MCF 10A (cell line): ENCODE measurements at regions not wholly inside any gene's neighbourhood (a gene's known extent, or its start where the extent isn't known, plus 50 kb on each side); places are given as distances from the start of the nearest gene placed in this dataset.

ENCODE experiments used
- BruUV-seq: library from RNA; stranded (reverse); fragments of 400-500 nt; replicated peaks from 2 replicates; lab custom pipeline; 2021; lab: Mats Ljungman, UMichigan
- CTCF ChIA-PET: fragments of 300-600 bp; sonication (Branson Sonifier 250); formaldehyde crosslinking; extraction: SDS; loops from one replicate; lab custom pipeline; 2021; ENCODE audit warnings: antibody characterized with exemption, inconsistent platforms; lab: Yijun Ruan, JAX
- POLR2A ChIA-PET: fragments of 300-600, 350-650 bp; sonication (Branson Sonifier 250); formaldehyde crosslinking; extraction: SDS; loops from one replicate; lab custom pipeline; 2020; ENCODE audit warnings: antibody characterized with exemption, inconsistent platforms; lab: Yijun Ruan, JAX
- DNase-seq: peaks from one replicate; pipeline ENCODE4 v3.0.0-alpha.2; 2018; ENCODE audit not compliant: unreplicated experiment
- H3K27ac Mint-ChIP-seq: one replicate; pipeline ENCODE4 v1.8.0; 2022; ENCODE audit warnings: mild to moderate bottlenecking, low read depth, mixed read lengths; ENCODE audit not compliant: unreplicated experiment
- H3K27me3 Mint-ChIP-seq: one replicate; pipeline ENCODE4 v1.8.0; 2022; ENCODE audit warnings: mixed read lengths; ENCODE audit not compliant: insufficient read depth, unreplicated experiment
- H3K36me3 Mint-ChIP-seq: one replicate; pipeline ENCODE4 v1.8.0; 2022; ENCODE audit warnings: mild to moderate bottlenecking, moderate library complexity, mixed read lengths; ENCODE audit not compliant: insufficient read depth, unreplicated experiment
- H3K4me1 Mint-ChIP-seq: one replicate; pipeline ENCODE4 v1.8.0; 2022; ENCODE audit warnings: mixed read lengths; ENCODE audit not compliant: insufficient read depth, unreplicated experiment
- H3K4me3 Mint-ChIP-seq: one replicate; pipeline ENCODE4 v1.8.0; 2022; ENCODE audit warnings: mild to moderate bottlenecking, moderate library complexity, mixed read lengths; ENCODE audit not compliant: unreplicated experiment
- H3K9me3 Mint-ChIP-seq: one replicate; pipeline ENCODE4 v1.8.0; 2022; ENCODE audit warnings: mixed read lengths; ENCODE audit not compliant: unreplicated experiment
- CTCF ChIP-seq: fragments of 200-600 bp; IDR thresholded peaks from one replicate; pipeline ENCODE4 v1.8.0; 2022; ENCODE audit warnings: antibody characterized with exemption, mild to moderate bottlenecking; ENCODE audit not compliant: unreplicated experiment
- intact Hi-C: fragments of 100-400 bp; cut with micrococcal nuclease; formaldehyde crosslinking; loops from 2 replicates; pipeline ENCODE4 v1.14.1; 2022

DNA sequence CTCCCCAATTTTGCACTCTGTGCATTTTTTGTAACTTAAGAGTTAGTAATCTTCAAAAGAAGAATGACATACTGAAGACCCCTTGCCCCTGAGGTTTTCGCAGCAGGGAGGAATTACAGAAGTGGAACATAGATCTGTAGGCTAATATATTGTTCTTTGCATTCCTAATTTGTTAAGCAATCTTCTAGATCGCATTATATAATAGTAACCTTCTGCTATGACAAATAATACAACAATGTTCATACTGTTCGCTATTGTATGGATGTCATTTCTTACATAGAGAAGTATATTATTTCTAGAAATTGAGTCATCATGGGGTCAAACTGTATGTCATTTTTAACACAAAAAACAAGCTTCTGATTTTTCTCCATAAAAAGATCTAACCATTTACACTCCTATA is 95.8 kb upstream of the TGFBR2 start:
- no peak overlapping the region for H3K4me3 Mint-ChIP-seq
- H3K27me3 Mint-ChIP-seq = no peaks in the 10 kb centered on the region
- intact Hi-C loops = loop anchor here (2.0 to 10.0 kb wide), 5 partner anchors 96 to 466 kb away; partner anchors contain the start of gene TGFBR2
- H3K4me1 Mint-ChIP-seq = peaks cover 26% of the 10 kb centered on the region
- no peak overlapping the region for H3K27ac Mint-ChIP-seq
- CTCF ChIA-PET = no interaction called here
- H3K9me3 Mint-ChIP-seq = no peaks in the 10 kb centered on the region
- DNase-seq = no peak
- TF ChIP-seq CTCF = no peak
- POLR2A ChIA-PET = interaction anchor here (0.6 to 4.5 kb wide), 8 partner anchors 7 to 223 kb away, joined by 3 to 16 read pairs (median 4); partner anchors contain the start of gene TGFBR2
- peaks cover 13% of the 10 kb centered on the region for H3K36me3 Mint-ChIP-seq
- no TSS peak for BruUV-seq

DNA sequence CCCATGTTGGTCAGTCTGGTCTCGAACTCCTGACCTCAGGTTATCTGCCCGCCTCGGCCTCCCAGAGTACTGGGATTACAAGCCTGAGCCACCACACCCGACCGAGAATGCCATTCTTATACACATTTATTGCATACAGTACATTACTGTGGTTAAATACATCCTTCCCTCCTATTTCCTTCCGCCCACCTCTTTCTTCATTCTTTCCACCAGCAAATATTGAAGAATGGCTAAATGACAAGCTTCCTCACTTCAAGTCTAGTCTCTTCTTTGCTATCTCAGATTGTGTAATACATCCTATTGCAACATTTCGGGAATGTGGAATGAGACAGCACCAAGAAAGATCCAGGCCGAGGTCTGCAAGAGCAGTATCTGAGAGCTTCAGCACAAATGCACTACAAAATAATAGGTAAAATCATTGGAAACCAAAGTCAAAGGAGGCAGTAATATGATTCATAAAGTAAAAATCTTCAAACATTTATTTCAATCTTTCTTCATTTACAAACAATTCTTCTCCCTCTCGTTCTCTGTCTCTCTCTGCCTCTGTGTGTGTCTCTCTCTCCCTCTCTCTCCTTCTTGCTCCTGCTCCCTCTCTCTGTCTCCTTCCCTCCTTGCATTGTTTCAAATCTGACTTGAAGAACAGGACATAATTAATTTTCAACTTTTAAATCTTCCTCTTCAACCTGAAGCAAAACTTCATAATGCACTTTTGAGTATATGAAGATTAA is 94.7 kb upstream of the TGFBR2 start:
- CTCF ChIA-PET = no interaction called here
- intact Hi-C loops = loop anchor here (2.0 to 10.0 kb wide), 5 partner anchors 95 to 467 kb away; partner anchors contain the start of gene TGFBR2
- peak overlapping the region; percentile 72 for H3K27ac Mint-ChIP-seq

GRCh38 chr3:30512576-30512975 is 93.8 kb upstream of the TGFBR2 start:
- peak; percentile 37 for DNase-seq
- peaks cover 13% of the 10 kb centered on the region for H3K36me3 Mint-ChIP-seq
- intact Hi-C loops = loop anchor here (5.0 to 10.0 kb wide), 3 partner anchors 225 to 468 kb away; no protein-coding TSS in a partner anchor
- POLR2A ChIA-PET = interaction anchor here (0.6 to 4.5 kb wide), 6 partner anchors 14 to 169 kb away, joined by 3 to 16 read pairs (median 4); partner anchors contain the start of gene TGFBR2
- peaks cover 44% of the 10 kb centered on the region for H3K4me1 Mint-ChIP-seq
- no peaks in the 10 kb centered on the region for H3K27me3 Mint-ChIP-seq
- no peak for TF ChIP-seq CTCF
- CTCF ChIA-PET = interaction anchor here (0.7 to 1.0 kb wide), 3 partner anchors 181 to 413 kb away, joined by 3 read pairs; no protein-coding TSS in a partner anchor
- H3K9me3 Mint-ChIP-seq = no peaks in the 10 kb centered on the region
- peak overlapping the region; percentile 72 for H3K27ac Mint-ChIP-seq
- H3K4me3 Mint-ChIP-seq = no peak overlapping the region
- no TSS peak for BruUV-seq

More for the DNA sequence above, 94.7 kb upstream of the TGFBR2 start:
- Mint-ChIP-seq H3K9me3 (no peaks in the 10 kb centered on the region), H3K4me3 (no peak overlapping the region), H3K27me3 (no peaks in the 10 kb centered on the region), H3K4me1 (peaks cover 37% of the 10 kb centered on the region), H3K36me3 (peaks cover 13% of the 10 kb centered on the region)
- TF ChIP-seq CTCF = no peak
- POLR2A ChIA-PET = interaction anchor here (0.5 to 4.5 kb wide), 22 partner anchors 9 to 272 kb away, joined by 3 to 16 read pairs (median 4); partner anchors contain the start of gene TGFBR2
- BruUV-seq = no TSS peak
- peak; percentile 97 for DNase-seq
